Liver (tissue), 8 donors: ENCODE measurements at regions not wholly inside any gene's neighbourhood (a gene's known extent, or its start where the extent isn't known, plus 50 kb on each side); places are given as distances from the start of the nearest gene placed in this dataset.

Experiments used
- DNase-seq: peaks from one replicate; pipeline ENCODE4 v3.0.0-alpha.2; 2017; ENCODE audit warnings: low spot score
- H3K27ac ChIP-seq, 2 donors: one replicate each; pipeline ENCODE4 v1.7.0; 2013; ENCODE audit warnings: inconsistent platforms in 2 of 2, low read length in 2 of 2, control low read depth in 1 of 2, low read depth in 1 of 2, mild to moderate bottlenecking in 1 of 2
- H3K27me3 ChIP-seq, 4 donors: one replicate each; pipeline versions ENCODE4 v1.6.1 to v1.7.0; 2013; ENCODE audit warnings: low read length in 3 of 4, inconsistent platforms in 1 of 4, mild to moderate bottlenecking in 1 of 4, moderate library complexity in 1 of 4; ENCODE audit not compliant: control insufficient read depth in 4 of 4, insufficient read depth in 4 of 4
- H3K36me3 ChIP-seq, 4 donors: one replicate each; pipeline versions ENCODE4 v1.6.1 to v1.7.0; 2013; ENCODE audit warnings: low read length in 3 of 4, mild to moderate bottlenecking in 3 of 4, low read depth in 1 of 4, moderate library complexity in 1 of 4; ENCODE audit not compliant: control insufficient read depth in 4 of 4, insufficient read depth in 3 of 4
- H3K4me1 ChIP-seq, 4 donors: one replicate each; pipeline versions ENCODE4 v1.6.1 to v1.7.0; 2013; ENCODE audit warnings: low read length in 3 of 4, mild to moderate bottlenecking in 3 of 4, moderate library complexity in 1 of 4; ENCODE audit not compliant: control insufficient read depth in 4 of 4, insufficient read depth in 4 of 4
- H3K4me3 ChIP-seq, 3 donors: one replicate each; pipeline versions ENCODE4 v1.6.1 to v1.7.0; 2013; ENCODE audit warnings: low read length in 3 of 3, control low read depth in 1 of 3, low read depth in 1 of 3, mild to moderate bottlenecking in 1 of 3
- H3K9ac ChIP-seq, 2 donors: one replicate each; pipeline ENCODE4 v1.7.0; 2013; ENCODE audit warnings: low read length in 2 of 2, mild to moderate bottlenecking in 2 of 2, moderate library complexity in 2 of 2, control low read depth in 1 of 2, low read depth in 1 of 2
- H3K9me3 ChIP-seq, 4 donors: one replicate each; pipeline versions ENCODE4 v1.6.1 to v1.7.0; 2013; ENCODE audit warnings: low read length in 3 of 4; ENCODE audit not compliant: control insufficient read depth in 4 of 4
- EGR1 ChIP-seq, 2 donors: IDR thresholded peaks; 2 replicates each; pipeline ENCODE4 v1.6.1; 2016 to 2018; ENCODE audit warnings: antibody characterized with exemption in 2 of 2, low read depth in 2 of 2
- FOXA1 ChIP-seq: IDR thresholded peaks from 2 replicates; pipeline ENCODE4 v1.6.1; 2016; ENCODE audit warnings: antibody characterized with exemption
- FOXA2 ChIP-seq: IDR thresholded peaks from 2 replicates; pipeline ENCODE4 v1.6.1; 2016; ENCODE audit warnings: antibody characterized with exemption
- GABPA ChIP-seq, 2 donors: IDR thresholded peaks in 1 of 2; conservative IDR thresholded peaks in 1 of 2; 2 replicates each; pipeline ENCODE4 v1.6.1; 2016; ENCODE audit warnings: antibody characterized with exemption in 2 of 2, mild to moderate bottlenecking in 1 of 2, moderate library complexity in 1 of 2
- HNF4A ChIP-seq, 2 donors: conservative IDR thresholded peaks; 2 replicates each; pipeline ENCODE4 v1.6.1; 2016; ENCODE audit warnings: antibody characterized with exemption in 2 of 2, mild to moderate bottlenecking in 2 of 2
- HNF4G ChIP-seq: IDR thresholded peaks from 2 replicates; pipeline ENCODE4 v1.6.1; 2016; ENCODE audit warnings: antibody characterized with exemption
- JUND ChIP-seq, 2 donors: IDR thresholded peaks; 2 replicates each; pipeline ENCODE4 v1.6.1; 2016; ENCODE audit warnings: antibody characterized with exemption in 2 of 2
- NR2F2 ChIP-seq: IDR thresholded peaks from 2 replicates; pipeline ENCODE4 v1.6.1; 2016; ENCODE audit warnings: antibody characterized with exemption
- RAD21 ChIP-seq, 2 donors: IDR thresholded peaks; 2 replicates each; pipeline ENCODE4 v1.6.1; 2016; ENCODE audit warnings: antibody characterized with exemption in 2 of 2, mild to moderate bottlenecking in 2 of 2
- RXRA ChIP-seq, 2 donors: IDR thresholded peaks; 2 replicates each; pipeline ENCODE4 v1.6.1; 2017 to 2018; ENCODE audit warnings: antibody characterized with exemption in 2 of 2, mild to moderate bottlenecking in 1 of 2
- SP1 ChIP-seq: IDR thresholded peaks from 2 replicates; pipeline ENCODE4 v1.6.1; 2018; ENCODE audit warnings: antibody characterized with exemption, mild to moderate bottlenecking
- TAF1 ChIP-seq: conservative IDR thresholded peaks from 2 replicates; pipeline ENCODE4 v1.6.1; 2016; ENCODE audit warnings: antibody characterized with exemption, mild to moderate bottlenecking
- YY1 ChIP-seq: IDR thresholded peaks from 2 replicates; pipeline ENCODE4 v1.6.1; 2016; ENCODE audit warnings: antibody characterized with exemption, mild to moderate bottlenecking
- WGBS: extraction: QIAGEN DNeasy Blood & Tissue Kit; methylation state at CpG from one replicate; pipeline ENCODE4 v1.1.7; 2013; 5-methylcytosine and 5-hydroxymethylcytosine counted together
- TF ChIP-seq, protein P1 (sequence below): IDR thresholded peaks from 2 replicates; pipeline ENCODE4 v1.6.1; 2016; ENCODE audit warnings: antibody characterized with exemption
- TF ChIP-seq, protein P2 (sequence below): fragments of 150-350 bp; IDR thresholded peaks from 2 replicates; pipeline ENCODE4 v1.5.1; 2017; ENCODE audit warnings: improper control_type of control experiment, low read depth, low read length; ENCODE audit not compliant: missing input control
- TF ChIP-seq, protein P3 (sequence below): IDR thresholded peaks from 2 replicates; pipeline ENCODE4 v1.6.1; 2016; ENCODE audit warnings: antibody characterized with exemption
- TF ChIP-seq, protein P4 (sequence below): IDR thresholded peaks from 2 replicates; pipeline ENCODE4 v1.6.1; 2016; ENCODE audit warnings: antibody characterized with exemption
- TF ChIP-seq, protein P5 (sequence below): IDR thresholded peaks from 2 replicates; pipeline ENCODE4 v1.6.1; 2016; ENCODE audit warnings: antibody characterized with exemption, mild to moderate bottlenecking
- donor health status: healthy.
- donor health status: healthy.
- donor health status: healthy.
- donor health status: healthy.
- donor health status: healthy.

DNA sequence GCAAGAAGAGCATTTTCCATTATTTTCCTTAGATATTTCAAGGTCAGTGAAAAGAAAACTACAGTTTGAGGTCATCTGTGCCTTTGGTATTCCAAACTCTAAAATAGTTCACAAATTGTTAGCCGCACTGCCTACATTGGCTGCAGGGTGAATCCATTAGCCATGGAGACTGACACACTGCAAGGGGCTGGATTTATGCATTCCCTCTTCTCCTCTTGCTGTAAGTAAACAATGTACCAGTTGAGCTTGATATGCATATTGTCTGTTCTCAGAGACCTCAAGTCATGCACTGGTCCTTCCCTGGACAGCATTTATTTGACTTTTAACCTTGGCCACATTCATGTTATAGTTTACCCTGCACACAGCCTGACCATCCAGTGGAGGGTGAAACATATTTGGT lies 50.2 kb upstream of the TNFSF10 start:
- no peaks in the 10 kb centered on the region for H3K36me3 ChIP-seq
- H3K9me3 ChIP-seq: peaks cover 0 to 14% (median 2%) of the 10 kb centered on the region in 4 donors
- no peaks in the 10 kb centered on the region for H3K27me3 ChIP-seq
- no peak for DNase-seq
- H3K4me3 ChIP-seq: no peak overlapping the region
- no peak overlapping the region for H3K9ac ChIP-seq
- H3K4me1 ChIP-seq: peaks cover 1 to 19% (median 8%) of the 10 kb centered on the region in 4 donors
- no peak overlapping the region for H3K27ac ChIP-seq
- 97% methylated on average over 1 of the region's 1 CpG for WGBS
- no peak for TF ChIP-seq NR2F2
- TF ChIP-seq TAF1: no peak
- TF ChIP-seq, protein P1, sequence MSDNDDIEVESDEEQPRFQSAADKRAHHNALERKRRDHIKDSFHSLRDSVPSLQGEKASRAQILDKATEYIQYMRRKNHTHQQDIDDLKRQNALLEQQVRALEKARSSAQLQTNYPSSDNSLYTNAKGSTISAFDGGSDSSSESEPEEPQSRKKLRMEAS: no peak
- TF ChIP-seq, protein P2, sequence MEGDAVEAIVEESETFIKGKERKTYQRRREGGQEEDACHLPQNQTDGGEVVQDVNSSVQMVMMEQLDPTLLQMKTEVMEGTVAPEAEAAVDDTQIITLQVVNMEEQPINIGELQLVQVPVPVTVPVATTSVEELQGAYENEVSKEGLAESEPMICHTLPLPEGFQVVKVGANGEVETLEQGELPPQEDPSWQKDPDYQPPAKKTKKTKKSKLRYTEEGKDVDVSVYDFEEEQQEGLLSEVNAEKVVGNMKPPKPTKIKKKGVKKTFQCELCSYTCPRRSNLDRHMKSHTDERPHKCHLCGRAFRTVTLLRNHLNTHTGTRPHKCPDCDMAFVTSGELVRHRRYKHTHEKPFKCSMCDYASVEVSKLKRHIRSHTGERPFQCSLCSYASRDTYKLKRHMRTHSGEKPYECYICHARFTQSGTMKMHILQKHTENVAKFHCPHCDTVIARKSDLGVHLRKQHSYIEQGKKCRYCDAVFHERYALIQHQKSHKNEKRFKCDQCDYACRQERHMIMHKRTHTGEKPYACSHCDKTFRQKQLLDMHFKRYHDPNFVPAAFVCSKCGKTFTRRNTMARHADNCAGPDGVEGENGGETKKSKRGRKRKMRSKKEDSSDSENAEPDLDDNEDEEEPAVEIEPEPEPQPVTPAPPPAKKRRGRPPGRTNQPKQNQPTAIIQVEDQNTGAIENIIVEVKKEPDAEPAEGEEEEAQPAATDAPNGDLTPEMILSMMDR: no peak
- no peak for TF ChIP-seq HNF4G
- TF ChIP-seq, protein P3, sequence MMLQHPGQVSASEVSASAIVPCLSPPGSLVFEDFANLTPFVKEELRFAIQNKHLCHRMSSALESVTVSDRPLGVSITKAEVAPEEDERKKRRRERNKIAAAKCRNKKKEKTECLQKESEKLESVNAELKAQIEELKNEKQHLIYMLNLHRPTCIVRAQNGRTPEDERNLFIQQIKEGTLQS: no peak
- no peak for TF ChIP-seq RAD21 (IDR thresholded peaks at IDR 0.05)
- TF ChIP-seq SP1: no peak
- TF ChIP-seq, protein P4, sequence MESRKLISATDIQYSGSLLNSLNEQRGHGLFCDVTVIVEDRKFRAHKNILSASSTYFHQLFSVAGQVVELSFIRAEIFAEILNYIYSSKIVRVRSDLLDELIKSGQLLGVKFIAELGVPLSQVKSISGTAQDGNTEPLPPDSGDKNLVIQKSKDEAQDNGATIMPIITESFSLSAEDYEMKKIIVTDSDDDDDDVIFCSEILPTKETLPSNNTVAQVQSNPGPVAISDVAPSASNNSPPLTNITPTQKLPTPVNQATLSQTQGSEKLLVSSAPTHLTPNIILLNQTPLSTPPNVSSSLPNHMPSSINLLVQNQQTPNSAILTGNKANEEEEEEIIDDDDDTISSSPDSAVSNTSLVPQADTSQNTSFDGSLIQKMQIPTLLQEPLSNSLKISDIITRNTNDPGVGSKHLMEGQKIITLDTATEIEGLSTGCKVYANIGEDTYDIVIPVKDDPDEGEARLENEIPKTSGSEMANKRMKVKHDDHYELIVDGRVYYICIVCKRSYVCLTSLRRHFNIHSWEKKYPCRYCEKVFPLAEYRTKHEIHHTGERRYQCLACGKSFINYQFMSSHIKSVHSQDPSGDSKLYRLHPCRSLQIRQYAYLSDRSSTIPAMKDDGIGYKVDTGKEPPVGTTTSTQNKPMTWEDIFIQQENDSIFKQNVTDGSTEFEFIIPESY: no peak
- no peak for TF ChIP-seq HNF4A (conservative IDR thresholded peaks at IDR 0.05)
- TF ChIP-seq, protein P5, sequence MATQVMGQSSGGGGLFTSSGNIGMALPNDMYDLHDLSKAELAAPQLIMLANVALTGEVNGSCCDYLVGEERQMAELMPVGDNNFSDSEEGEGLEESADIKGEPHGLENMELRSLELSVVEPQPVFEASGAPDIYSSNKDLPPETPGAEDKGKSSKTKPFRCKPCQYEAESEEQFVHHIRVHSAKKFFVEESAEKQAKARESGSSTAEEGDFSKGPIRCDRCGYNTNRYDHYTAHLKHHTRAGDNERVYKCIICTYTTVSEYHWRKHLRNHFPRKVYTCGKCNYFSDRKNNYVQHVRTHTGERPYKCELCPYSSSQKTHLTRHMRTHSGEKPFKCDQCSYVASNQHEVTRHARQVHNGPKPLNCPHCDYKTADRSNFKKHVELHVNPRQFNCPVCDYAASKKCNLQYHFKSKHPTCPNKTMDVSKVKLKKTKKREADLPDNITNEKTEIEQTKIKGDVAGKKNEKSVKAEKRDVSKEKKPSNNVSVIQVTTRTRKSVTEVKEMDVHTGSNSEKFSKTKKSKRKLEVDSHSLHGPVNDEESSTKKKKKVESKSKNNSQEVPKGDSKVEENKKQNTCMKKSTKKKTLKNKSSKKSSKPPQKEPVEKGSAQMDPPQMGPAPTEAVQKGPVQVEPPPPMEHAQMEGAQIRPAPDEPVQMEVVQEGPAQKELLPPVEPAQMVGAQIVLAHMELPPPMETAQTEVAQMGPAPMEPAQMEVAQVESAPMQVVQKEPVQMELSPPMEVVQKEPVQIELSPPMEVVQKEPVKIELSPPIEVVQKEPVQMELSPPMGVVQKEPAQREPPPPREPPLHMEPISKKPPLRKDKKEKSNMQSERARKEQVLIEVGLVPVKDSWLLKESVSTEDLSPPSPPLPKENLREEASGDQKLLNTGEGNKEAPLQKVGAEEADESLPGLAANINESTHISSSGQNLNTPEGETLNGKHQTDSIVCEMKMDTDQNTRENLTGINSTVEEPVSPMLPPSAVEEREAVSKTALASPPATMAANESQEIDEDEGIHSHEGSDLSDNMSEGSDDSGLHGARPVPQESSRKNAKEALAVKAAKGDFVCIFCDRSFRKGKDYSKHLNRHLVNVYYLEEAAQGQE: no peak
- TF ChIP-seq RXRA (IDR thresholded peaks at IDR 0.05): no peak
- TF ChIP-seq EGR1 (IDR thresholded peaks at IDR 0.05; ENCODE audit: low read depth in 2 of 2): no peak
- no peak for TF ChIP-seq FOXA2
- no peak for TF ChIP-seq GABPA (IDR thresholded peaks at IDR 0.05 in 1 of 2, conservative IDR thresholded peaks at IDR 0.05 in 1 of 2)
- no peak for TF ChIP-seq YY1
- TF ChIP-seq FOXA1: no peak
- TF ChIP-seq JUND (IDR thresholded peaks at IDR 0.05): no peak
